ENCODE measurements at regions not wholly inside any gene's neighbourhood (a gene's known extent, or its start where the extent isn't known, plus 50 kb on each side); places are given as distances from the start of the nearest gene placed in this dataset.

GRCh38 chr10:25661632-25662031, 272.4 kb upstream of the MYO3A start:
- no peak for DNase-seq (ENCODE audit: low read depth in 2 of 2)

GRCh38 chr10:25666276-25666675, 267.8 kb upstream of the MYO3A start:
- no peak for DNase-seq (ENCODE audit: low read depth in 2 of 2)

GRCh38 chr10:25675204-25675603, 258.8 kb upstream of the MYO3A start:
- no peak for DNase-seq (ENCODE audit: low read depth in 2 of 2)

GRCh38 chr10:25675615-25676014, 258.4 kb upstream of the MYO3A start:
- DNase-seq (ENCODE audit: low read depth in 2 of 2) = no peak

GRCh38 chr10:25678220-25678619, 255.8 kb upstream of the MYO3A start:
- DNase-seq (ENCODE audit: low read depth in 2 of 2) = no peak

- DNase-seq (ENCODE audit: low read depth in 2 of 2) = no peak
Observed at GRCh38 chr10:25678666-25679065, 255.4 kb upstream of the MYO3A start.

GRCh38 chr10:25682203-25682851, 251.7 kb upstream of the MYO3A start:
- DNase-seq (ENCODE audit: low read depth in 2 of 2) = no peak

GRCh38 chr10:25683344-25683743, 250.7 kb upstream of the MYO3A start:
- DNase-seq (ENCODE audit: low read depth in 2 of 2) = no peak

GRCh38 chr10:25687521-25687920, 246.5 kb upstream of the MYO3A start:
- DNase-seq (ENCODE audit: low read depth in 2 of 2) = no peak

- no peak for DNase-seq (ENCODE audit: low read depth in 2 of 2)
Observed at GRCh38 chr10:25689346-25690100, 244.5 kb upstream of the MYO3A start.

- DNase-seq (ENCODE audit: low read depth in 2 of 2) = no peak
Observed at GRCh38 chr10:25692761-25693160, 241.3 kb upstream of the MYO3A start.

- DNase-seq (ENCODE audit: low read depth in 2 of 2) = no peak
Observed at GRCh38 chr10:25694206-25694933, 239.7 kb upstream of the MYO3A start.

GRCh38 chr10:25694971-25695370, 239.1 kb upstream of the MYO3A start:
- no peak for DNase-seq (ENCODE audit: low read depth in 2 of 2)

- DNase-seq (ENCODE audit: low read depth in 2 of 2) = no peak
Observed at GRCh38 chr10:25695586-25695985, 238.4 kb upstream of the MYO3A start.

- no peak for DNase-seq (ENCODE audit: low read depth in 2 of 2)
Observed at GRCh38 chr10:25696013-25696708, 237.9 kb upstream of the MYO3A start.

- DNase-seq (ENCODE audit: low read depth in 2 of 2) = no peak
Observed at GRCh38 chr10:25697412-25697811, 236.6 kb upstream of the MYO3A start.

GRCh38 chr10:25698638-25699037, 235.4 kb upstream of the MYO3A start:
- DNase-seq (ENCODE audit: low read depth in 2 of 2) = no peak

GRCh38 chr10:25699631-25700030, 234.4 kb upstream of the MYO3A start:
- no peak for DNase-seq (ENCODE audit: low read depth in 2 of 2)

- DNase-seq (ENCODE audit: low read depth in 2 of 2) = no peak
Observed at GRCh38 chr10:25701652-25702051, 232.4 kb upstream of the MYO3A start.

- DNase-seq (ENCODE audit: low read depth in 2 of 2) = no peak
Observed at GRCh38 chr10:25704622-25705021, 229.4 kb upstream of the MYO3A start.

GRCh38 chr10:25707572-25707971, 226.5 kb upstream of the MYO3A start:
- DNase-seq (ENCODE audit: low read depth in 2 of 2) = no peak

- DNase-seq (ENCODE audit: low read depth in 2 of 2) = no peak
Observed at GRCh38 chr10:25707976-25708671, 225.9 kb upstream of the MYO3A start.
